ENCODE measurements at regions not wholly inside any gene's neighbourhood (a gene's known extent, or its start where the extent isn't known, plus 50 kb on each side); places are given as distances from the start of the nearest gene placed in this dataset.

GRCh38 chr1:38716229-38716628, 143.3 kb downstream of the RRAGC start:
- DNase-seq: no peak

DNA sequence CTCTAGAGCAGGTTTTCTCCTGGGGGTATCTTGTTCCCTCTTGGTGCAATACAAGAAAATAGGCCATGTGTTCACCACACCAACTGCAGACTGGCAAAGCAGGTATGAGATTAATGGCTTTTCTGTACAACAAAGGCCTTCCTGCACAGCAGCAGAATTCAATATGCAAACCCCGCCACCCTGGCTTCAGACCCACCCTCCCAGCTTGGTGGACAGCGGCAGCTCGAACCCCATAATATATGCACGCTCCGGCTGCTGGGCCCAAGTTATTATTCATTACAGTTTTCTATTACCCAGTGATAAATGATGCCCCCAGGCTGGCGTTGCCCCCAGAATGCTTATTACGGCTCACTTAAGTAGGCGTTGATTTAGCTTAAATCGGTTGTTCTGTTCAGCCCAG, 144.2 kb downstream of the RRAGC start:
- DNase-seq: no peak

GRCh38 chr1:38712046-38712445, 147.5 kb downstream of the RRAGC start:
- no peak for DNase-seq

DNA sequence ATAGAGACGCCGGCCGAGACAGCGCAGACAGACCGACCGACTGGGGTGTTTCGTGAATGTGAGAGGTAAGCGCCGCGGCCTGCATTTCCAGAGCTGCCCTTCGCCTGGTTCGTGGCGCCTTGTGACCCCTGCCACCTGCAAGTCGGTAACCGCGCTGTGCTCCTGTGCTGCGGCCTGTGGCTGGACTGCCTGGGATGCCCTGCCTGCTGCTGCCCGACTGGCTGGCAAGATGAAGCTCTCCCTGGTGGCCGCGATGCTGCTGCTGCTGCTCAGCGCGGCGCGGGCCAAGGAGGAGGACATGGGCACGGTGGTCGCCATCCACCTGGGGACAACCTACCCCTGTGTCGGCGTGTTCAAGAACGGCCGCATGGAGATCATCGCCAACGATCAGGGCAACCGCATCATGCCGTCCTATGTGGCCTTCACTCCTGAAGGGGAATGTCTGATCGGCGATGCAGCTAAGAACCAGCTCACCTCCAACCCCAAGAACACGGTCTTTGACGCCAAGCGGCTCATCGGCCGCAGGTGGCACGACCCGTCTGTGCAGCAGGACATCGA, 150.8 kb downstream of the RRAGC start:
- no peak for DNase-seq

- no peak for DNase-seq
Observed at GRCh38 chr1:38701088-38701487, 158.5 kb downstream of the RRAGC start.

DNA sequence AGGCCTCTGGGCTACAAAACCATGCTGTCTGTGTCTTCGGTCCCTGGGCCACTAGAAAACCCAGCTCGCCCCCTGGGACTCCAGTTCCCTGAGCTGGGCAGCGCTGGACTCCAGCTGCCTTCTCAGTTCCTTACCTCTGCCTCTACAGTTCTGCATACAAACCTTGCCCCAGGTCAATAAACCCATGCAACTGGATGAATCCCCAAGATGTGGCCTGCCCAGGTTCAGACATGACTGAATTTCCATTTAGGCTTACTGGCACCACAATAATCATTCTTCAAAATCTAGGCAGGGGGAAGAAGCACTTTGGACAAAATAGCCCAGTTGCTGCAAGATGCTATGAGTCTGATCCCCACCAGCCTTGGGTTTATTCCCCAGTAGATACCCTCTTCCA, 159.5 kb downstream of the RRAGC start:
- no peak for DNase-seq

DNA sequence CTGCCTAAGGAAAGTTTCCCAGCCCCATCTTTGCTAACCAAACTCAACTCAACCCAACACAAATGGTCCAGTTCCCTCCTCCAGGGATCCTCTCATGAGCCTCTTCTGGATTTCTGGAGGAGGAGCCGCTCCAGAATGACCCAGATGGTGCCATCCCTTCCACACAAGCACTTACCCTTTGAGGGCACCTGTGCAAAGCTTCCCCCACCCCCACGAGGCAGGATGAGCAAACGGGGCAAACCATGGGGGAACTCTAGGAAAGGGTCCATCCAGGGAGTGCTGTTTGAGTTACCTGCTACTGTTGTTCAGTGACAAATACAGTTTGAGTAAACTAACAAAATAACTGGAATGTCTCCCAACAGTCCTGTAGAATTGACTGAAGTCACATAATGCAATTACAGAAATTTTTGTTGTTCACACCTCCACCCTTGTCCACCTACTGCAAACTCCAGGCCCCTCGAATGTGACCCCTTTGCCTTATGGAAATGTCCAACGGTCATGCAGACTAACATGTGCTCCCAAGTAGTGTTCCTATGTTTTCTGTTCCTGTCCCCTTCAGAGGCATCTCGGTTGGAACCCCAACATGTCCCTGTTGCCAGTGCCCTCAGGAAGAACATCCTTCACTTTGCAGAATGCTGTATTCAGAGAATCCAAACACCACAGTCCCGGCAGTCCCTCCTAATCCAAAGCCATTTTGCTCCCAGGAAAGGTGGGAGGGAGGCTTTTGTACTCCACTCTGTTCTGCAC, 160.1 kb downstream of the RRAGC start:
- no peak for DNase-seq

DNA sequence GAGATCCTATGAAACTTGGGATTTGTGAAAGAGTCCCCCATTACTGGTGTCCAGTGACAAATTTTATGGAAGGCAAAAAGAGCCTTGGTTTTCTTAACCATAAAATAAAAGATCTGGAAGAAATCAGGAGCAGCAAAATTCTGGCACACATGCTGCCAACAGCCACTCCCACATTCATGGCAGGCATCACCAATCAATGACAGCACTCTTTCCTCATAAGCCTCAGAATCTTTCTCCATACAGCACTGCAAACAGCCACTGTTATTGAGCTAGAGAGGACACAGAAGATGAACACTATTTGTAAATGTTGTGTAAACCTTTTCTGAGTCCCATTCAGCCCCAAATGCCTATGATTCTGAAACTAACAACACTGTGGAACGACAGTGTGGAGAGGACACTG, 162.2 kb downstream of the RRAGC start:
- DNase-seq: no peak

DNA sequence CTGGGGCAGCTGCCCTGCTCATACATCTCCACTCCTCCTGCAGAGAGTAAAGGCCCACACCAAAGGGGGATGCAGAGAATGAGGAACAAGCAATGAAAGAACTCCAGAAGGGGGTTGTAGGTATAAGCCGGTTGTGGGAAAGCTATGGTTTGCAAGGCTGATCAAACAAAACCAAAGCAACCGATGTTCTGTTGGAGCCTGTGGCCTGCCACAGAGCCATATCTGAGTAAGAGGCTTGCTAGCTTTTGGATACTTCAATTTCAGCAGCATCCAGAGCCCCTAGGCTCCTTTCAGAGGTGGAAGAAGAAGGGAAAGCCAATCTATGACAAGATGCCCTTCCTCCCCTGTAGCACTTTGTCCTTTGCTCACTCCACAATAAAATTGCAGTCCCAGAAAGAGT, 163.2 kb downstream of the RRAGC start:
- DNase-seq: no peak

DNA sequence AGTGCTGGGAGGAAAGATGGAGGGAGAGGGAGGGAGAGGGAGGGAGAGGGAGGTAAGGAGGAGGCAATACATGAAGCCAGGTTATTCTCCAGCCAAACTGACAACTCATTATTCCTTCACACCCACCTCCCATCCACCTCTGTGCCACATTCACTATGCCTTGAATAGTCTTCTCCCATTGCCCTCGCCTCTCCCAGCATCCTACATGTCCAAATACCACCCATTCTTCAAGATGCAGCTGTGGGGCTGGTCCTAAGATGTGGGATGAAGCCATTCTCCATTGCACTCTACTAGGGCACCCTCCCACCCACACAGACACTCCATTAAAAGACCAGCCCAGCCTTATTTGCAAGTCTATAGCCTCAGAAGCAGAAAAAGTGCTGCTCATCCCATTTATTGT, 165.8 kb downstream of the RRAGC start:
- DNase-seq: no peak

- DNase-seq: no peak
Observed at GRCh38 chr1:38693031-38693430, 166.5 kb downstream of the RRAGC start.

DNA sequence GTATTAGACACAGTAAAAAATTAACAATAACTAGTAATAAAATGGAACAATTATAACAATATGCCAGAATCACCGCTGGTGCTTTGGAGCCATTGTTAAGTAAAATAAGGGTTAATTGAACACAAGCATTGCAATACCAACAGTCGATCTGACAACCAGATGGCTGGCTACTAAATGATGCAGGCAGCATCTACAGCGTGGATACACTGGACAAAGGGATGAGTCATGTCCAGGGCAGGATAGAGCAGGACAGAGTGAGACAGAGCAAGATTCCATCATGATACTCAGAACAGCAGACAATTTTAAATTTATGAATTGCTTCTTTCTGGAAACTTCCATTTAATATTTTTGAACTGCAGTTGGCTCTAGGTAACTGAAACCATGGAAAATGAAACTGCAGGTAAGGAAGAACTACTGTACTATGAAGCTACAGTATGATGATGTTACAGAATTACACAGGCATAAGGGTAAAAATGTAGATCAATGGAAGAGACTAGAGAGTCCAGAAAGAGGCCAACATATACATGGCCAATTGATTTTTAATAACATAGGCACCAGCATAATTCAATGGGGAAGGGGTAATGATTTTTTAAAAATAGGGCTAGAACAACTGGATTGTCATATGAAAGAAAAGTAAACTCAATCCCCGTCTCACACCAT, 168.7 kb downstream of the RRAGC start:
- no peak for DNase-seq

DNA sequence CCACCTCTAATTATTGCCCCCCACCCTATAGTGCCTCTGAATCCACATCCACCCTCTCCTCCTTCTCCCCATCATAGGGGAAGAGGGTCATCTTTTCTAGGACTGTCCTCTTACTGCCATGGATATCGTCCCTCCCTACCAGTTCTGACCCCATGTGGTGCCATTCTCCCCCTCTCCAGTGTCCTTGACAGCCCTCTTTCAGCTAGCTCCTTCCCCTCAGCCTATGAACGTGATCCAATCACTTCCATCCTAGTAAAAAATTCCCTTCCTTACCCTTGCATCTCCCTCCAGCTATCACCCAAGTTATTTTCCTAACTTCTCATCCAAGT, 172.7 kb downstream of the RRAGC start:
- DNase-seq: no peak

- DNase-seq: no peak
Observed at GRCh38 chr1:38686167-38686926, 173.2 kb downstream of the RRAGC start.

DNA sequence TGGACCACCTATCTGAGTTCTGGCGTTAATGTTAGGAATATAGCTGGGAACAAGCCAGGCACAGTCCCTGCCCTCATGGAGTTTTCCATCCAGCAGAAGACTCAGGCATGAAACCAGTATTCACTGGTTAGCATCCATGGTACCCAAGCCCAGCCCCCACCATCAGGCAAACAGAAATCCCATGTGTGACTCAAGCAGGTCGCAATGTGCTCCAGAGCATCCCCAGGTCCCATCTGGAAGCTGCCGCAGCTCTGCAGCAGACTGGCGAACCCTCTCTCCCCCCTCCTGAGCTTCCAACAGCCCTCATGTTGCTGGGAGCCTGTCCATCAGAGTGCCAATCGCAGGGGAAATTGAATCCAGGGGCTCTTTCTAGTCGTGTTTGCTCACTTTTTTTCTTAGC, 174.2 kb downstream of the RRAGC start:
- no peak for DNase-seq

DNA sequence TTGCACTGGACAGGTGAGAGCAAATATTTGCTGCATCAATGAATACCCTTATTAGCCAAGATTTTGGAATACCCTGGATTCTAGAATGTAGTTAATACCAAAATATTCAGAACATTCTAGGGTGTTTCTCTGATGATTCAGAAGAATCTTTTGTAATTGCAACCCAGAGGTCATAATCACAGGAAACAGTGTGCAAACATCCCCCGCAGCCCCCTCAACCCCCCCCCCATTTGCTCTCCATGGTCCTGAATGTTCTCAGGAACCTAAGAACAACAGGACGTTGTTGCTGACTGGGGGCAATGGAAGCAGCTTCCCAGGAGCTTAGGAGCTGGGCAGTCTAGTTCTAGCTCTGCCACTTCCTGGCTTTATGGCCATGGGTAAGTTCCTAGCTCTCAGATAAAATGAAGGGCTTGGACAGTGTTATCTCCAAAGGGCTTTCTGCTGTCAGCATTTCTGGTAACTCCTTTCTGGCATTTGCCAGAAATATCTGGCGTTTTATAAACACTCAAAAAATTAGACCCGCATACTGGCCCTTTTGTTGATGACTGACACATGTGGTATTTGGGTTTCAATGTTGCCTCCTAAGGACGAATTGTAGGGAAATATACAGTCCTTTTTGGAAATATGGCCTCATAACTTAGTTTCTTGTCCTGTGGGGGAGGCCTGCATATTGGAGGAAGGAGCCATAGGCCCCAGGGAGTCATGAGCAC, 178.6 kb downstream of the RRAGC start:
- DNase-seq: no peak

GRCh38 chr1:38677756-38678155, 181.8 kb downstream of the RRAGC start:
- DNase-seq: no peak

DNA sequence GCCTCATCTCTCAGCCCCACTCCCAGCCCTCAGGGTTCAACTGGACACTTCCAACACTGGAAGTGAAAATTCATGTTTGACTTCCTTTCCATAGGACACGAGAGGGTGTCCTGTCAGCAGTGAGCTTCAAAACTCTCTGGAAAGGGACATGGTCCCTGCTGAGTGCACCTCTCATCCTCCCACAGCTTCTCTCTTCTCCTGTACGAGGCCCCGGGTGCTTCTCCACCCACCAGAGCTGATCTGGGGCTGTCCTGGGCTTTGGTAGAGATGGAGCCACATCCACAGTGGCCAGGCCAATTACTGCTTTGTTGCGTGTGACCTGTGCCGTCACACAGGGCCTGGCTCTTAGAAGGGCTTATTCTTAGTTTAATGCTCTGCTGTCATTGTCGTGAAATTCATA, 182.3 kb downstream of the RRAGC start:
- no peak for DNase-seq

DNA sequence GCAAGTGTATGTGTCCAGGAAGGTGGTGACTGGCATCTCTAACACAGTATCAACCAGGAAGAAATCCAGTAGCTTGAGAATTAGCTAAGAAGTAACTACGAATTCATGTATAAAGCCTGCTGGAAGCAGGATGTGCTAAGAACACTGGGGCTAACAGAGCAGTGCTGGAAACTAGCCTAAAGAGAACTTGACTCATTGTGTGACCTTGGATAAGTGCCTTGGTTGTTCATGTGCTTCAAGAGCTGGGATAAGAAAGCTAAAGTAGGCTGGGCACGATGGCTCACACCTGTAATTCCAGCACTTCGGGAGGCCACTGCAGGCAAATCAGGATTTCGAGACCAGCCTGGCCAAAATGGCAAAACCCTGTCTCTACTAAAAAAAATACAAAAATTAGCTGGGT, 186.9 kb downstream of the RRAGC start:
- DNase-seq: no peak

DNA sequence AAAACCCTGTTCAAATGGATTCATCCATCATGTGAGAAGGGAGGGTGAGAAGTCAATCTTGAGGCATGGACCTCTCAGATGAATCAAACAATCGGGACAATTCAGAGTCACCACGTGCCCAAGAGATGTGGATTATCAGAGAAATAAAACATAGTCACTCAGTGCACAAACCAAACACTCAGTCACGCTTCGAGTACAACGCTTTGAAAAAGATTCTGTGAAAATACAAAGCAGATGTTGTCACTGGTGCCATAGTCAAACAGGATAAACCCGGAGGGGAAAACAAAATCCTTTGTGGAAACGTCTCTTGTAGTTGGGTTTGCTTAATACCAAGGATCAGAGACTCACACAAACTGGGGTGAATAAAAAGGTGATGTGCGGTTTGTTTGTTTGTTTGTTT, 188.4 kb downstream of the RRAGC start:
- DNase-seq: no peak

DNA sequence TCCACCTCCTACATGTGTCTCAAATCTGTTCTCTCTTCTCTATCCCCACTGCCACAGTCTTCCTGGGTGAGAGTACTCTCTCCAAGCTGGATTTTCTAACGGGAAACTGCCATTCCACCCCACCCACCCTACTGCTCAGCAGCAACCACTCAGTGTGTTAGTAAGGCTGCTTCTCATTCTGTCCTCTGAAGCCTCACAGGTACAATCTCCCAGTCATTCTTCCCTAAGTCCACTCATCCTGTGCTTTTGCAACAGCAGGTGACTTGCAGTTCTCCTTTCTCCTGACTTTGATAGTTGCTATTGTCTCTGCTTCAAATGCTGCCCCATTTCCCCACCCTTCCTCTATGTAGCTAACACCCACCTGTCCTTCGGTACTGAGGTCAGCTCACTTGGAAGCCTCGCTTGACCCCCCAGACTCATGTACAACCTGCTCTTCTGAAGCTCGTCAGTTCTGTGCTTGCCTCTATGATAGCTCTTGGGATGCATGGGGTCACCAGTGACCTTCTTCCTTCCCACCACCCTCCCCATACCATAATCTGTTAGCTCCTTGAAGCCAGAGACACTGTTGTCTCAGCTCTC, 188.9 kb downstream of the RRAGC start:
- DNase-seq: no peak

GRCh38 chr1:38667626-38668025, 191.9 kb downstream of the RRAGC start:
- no peak for DNase-seq

DNA sequence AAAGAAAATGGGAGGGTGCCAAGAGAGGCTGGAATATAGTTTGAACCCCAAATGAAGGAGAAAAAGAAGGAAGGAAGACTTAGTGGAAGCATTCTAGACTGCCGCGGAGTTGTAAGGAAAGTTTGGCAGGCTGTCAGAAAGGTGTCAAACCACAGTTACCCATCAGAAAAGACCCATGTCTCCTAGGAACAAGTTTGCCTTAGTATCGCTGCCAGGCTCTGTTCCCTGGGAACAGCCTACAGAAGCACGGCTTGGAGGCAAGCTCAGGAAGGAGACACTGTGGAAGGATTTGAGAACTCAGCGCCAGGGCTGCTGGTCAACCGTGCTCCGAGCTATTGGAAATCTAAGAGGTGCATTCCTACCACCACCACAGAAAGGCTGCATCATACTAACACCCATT, 197.4 kb downstream of the RRAGC start:
- no peak for DNase-seq
